ENCODE measurements at regions not wholly inside any gene's neighbourhood (a gene's known extent, or its start where the extent isn't known, plus 50 kb on each side); places are given as distances from the start of the nearest gene placed in this dataset.

DNA sequence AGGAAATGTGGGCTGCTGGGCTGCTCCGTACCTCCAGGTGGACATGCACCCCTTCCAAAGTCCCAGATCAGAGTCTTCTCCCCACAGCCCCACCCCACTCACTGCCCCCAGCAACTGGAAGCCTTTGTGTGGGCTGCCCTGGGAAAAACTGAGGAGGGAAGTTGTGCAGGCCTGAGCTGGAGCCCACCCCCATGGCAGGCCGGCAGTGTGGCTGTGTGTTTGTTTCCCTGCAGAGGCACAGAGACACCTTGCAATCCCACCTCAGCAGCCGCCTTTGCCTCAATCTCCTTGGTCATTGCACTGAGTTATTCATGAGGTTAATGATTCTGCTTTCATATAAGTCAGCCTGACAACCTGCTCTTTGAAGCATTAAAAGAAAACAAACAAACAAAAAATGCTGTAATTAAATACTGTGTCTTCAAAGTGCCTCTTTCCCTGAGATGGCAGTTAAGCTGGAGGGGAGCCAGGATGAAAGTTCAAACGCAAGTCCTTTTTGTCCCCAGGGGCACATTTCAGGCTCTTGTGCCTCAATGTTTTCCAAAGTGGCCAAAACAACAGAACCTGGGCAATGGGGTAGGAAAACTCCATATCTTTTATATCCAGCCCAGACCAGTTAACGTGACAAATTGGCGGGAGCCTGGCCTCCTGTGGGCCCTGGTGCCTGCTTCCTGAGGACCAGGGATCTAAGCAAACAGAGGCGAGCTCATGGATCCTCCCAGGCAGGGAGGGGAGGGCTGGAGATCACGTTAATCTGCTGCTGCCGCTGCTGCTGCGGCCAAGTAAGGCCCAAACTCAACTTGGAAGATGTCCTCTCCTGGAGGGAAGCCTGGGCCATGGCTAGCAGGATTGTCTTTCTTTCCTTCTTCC, 51.9 kb upstream of the TSPAN11 start:
- no peak for DNase-seq (ENCODE audit: low read depth in 2 of 2)

DNA sequence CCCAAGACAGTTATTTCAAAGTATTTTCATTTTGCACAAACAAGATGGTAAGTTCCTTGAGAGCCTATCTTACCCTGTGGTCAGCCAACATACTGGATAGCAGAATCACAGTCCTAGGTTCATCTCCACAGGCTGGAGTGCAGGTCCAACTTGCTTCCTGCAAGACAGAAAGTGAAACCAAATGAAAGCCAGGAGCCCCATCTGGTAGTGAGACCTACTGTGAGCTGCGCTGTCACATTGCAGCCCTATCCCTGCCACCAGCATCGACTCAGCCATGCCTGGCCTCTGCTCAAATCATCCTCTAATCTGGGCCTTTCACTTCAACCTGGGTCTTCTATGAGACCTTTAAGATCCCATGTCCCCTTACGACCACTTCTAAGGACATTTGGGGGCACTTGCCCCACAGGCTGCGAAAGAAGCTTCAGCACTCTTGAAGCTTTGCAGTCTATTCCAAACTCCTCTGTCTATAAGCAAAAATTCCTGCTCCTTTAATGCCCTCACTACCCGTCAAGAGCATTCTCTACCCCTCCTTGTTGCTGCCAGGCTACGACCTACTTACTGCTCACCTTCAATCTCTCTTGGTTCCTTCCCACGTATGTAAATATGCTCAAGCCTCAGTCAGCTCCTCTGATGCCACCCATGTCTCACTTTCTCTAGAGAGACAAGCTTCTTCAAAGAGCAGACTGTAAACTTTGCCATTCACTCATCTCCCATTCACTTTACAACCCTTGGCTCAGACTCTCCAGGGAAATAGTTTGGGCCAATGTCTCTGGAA, 55.9 kb upstream of the TSPAN11 start:
- DNase-seq (ENCODE audit: low read depth in 2 of 2), result no peak

DNA sequence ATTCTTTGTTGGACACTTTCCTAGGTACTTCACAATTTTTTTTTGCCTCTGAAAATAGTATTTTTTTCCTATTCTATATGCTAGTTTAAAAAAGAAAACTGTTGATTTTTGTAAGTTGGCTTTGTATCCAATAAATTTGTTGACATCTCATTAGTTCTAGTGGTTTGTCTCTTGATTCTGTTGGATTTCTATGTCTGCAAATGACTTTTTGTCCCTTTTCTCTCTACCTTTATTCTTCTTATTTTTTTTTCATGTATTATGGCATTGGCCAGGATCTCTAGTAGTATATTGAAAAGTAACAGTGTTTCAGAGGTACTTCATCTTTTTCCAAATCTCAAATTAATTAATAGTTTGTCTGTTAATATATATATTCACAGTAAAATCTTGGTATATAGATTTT, 59.1 kb upstream of the TSPAN11 start:
- no peak for DNase-seq (ENCODE audit: low read depth in 2 of 2)

DNA sequence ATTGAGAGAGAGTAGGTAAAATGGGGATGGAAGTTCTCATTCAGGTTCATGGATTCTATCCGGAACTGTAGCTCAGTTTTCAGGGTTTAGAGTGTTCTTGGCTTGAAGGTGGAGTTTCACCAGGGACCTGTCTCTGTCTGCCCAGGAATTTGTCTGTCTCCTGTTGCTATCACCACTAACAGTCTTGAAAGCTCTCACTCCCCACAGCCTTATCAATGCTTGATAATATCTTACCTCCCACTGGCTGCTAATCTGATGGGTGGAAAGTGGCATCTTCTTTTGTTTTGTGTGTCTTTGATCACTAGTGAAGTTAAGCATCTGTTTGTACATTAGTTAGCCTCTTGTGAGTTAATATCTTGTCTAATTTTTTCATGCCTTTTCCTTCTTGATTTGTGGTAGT, 60.3 kb upstream of the TSPAN11 start:
- DNase-seq (ENCODE audit: low read depth in 2 of 2), result no peak

DNA sequence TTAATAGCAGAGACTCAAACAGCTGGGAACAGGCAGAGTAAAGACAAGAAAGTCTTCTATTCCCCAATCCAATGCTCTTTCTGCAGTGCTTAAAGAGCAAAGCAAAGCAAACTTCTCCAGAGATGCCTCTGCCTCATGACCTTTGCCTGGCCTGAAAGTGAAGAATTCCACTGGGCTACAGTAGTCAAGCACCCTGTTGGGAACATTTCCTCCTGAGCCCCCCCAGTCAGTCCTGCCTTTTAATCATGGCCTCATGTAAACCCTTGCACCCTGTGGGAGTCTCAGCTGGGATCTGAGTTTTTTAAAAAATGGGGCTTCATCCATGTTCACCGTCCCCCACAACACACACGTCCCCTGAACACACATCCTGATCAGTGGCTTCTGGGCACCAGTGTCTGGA, 62.7 kb upstream of the TSPAN11 start:
- DNase-seq (ENCODE audit: low read depth in 2 of 2), result no peak

DNA sequence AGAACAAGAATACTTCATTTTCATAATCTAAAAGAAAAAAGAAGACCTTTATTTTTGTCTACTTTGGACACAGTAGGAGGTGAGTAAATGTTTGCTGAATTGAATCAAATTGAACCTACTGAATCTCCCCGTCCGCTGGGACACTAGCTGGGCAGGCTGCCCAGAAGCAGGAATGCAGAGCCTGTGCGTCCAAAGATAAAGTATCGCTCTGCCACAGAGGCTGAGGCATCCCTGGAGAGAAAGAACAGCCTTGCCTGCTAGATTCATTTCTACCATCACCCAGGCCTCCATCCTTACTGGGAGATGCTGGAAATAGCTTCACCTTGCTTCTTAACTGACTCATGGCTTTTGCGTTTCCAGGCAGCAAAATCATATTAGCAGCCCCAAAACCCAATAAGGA, 64.1 kb upstream of the TSPAN11 start:
- DNase-seq (ENCODE audit: low read depth in 2 of 2), result no peak

DNA sequence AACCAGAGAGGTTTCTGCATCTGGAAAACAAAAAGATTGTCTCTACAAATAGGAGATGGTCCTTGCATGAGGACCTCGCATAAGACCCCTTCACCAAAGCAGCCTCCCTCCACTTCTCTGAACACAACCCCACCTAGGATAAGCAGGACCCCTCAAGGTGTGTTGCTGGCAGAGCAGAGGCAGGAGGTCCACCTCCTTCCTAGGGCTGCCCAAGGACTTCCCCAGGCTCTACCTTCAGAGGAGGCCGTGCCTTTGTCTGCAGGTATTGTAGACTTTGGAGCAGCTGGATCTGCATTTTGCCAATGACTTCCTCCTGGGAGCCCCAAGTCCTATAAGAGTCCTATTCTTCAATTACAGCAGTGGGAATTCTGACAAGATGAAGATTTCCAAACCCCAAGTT, 67.3 kb upstream of the TSPAN11 start:
- no peak for DNase-seq (ENCODE audit: low read depth in 2 of 2)

DNA sequence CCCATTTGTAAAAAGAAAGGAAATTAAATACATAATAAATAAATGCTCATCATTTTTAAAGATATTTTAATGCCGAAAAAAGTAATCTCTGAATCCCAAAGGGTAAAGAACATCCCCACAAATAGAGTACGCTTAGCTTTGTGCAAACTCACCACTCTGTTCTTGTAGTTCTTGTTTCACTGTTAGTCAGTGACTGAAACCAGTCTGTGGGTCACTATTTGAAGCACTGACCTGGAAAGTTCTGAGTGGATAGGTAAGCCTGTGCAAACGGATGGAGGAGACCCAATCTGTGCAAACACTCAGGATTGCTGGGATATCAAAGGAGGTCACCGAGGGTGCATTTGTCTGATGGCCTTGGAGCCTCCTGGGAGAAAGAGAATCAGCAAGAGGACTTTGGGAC, 68.1 kb upstream of the TSPAN11 start:
- DNase-seq (ENCODE audit: low read depth in 2 of 2), result no peak

DNA sequence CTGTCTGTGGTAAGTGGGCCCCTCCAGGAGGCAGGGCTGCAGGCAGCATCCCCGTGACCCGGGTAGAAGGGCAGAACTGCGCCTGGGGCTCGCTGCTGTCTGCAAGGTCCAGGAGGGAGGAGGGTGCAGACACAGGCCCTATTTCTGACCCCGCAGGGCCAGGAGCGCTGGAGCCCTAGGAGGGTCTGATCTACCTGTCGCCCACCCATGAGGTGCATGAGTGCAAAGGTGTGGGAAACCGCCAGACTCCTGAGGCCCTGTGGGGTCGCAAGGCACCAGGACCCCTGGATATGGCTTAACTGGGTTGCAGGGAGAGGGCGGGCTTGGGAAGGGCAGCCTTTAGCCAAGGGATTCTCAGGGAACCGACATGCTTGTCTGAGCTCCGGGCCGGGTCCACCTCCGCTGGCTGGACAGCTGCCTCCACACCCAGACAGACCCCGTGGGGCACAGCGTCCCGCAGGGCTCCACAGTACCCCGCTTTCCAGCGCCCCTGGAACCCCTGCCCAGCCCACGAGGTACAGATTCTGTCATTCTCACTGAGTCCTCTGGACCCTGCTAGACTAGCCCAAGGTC, 72.9 kb upstream of the TSPAN11 start:
- no peak for DNase-seq (ENCODE audit: low read depth in 2 of 2)

DNA sequence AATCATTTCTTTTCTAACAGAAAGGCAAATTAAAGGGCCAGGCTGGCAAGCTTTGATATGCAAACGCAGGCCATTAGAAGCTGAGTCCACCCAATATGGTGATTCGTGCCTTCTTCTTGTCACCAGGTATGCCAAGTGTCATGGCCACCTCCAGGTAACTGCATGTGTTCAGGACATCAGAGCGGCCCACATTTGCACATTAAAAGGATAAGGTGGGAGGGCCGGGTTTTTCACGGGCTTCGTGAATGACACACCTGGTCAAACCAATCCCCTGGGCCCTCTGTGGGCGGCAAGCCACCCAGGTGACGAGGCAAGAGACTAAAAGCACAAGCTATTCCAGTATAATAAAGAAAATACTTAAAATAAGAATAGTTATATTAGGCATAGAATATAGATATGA, 75.9 kb upstream of the TSPAN11 start:
- no peak for DNase-seq (ENCODE audit: low read depth in 2 of 2)

DNA sequence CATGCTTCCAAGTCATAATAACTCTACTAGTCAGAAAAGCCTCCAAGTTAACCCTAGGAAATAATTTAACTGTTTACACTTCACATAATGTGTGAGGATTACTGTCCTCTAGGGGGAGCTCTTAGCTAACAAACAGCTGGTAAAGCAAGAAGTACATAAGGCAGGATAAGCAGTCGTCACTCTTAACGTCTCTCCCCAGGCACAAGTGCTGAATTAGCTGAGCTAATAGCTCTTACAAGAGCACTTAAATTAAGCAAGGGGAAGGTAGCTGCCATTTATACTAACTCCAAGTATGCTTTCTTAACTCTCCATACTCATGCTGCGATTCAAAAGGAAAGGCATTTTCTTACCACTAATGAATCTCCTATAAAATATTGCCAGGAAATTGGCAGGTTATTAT, 79.3 kb upstream of the TSPAN11 start:
- DNase-seq (ENCODE audit: low read depth in 2 of 2), result no peak

DNA sequence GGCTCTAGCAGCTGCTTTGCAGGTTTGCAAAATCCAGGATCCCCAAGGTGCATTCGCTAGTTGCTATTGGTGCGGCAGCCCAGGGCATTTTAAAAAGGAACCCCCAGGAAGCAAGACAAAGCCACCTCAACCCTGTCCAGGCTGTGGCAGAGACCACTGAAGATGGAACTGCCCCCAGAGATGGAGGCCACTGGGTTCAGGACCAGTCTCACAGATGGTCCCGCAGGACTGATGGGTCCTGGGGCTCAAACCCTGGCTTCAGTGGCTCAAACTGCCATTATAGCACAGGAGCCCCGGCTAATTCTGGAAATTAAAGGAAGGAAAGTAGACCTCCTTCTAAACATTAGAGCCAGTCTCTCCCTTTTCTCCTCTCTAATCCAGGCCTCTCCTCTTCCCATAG, 79.8 kb upstream of the TSPAN11 start:
- no peak for DNase-seq (ENCODE audit: low read depth in 2 of 2)

DNA sequence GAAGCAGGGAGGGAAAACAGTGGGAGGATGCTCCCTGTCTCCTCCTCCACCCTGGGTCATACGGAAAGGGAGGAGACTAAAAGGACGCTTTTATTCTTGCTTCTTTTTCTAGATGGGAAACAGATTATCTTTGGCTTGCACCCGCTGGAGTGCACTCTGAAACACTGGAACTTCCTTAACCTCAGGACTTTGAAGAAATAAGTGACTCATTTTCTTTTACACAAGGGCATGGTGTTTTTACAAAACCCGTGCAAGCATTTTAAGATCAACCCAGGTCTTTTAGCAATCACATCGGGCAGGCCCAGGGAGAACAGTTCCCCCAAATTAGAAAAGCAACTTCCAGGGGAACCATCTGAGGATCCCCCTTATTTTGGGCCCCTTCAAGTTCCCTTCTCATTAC, 80.9 kb upstream of the TSPAN11 start:
- no peak for DNase-seq (ENCODE audit: low read depth in 2 of 2)

DNA sequence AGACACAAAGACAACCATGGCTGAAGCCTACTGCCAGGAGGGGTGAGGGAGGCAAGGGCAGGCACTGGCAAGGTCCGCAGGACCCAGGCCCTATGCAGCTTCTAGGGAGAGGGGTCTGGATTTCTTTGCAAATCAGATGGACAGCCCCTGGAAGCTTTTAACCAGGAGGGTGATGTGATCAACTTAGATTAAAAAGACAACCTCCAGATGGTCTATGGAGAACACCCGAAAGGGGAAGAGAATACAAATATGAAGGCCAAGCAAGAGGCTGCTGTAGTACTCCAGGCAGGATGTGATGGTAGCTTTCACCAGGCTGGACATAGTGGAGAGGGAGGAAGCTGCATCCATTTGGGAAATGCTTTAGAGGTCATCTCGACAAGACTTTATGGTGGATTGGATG, 83.3 kb upstream of the TSPAN11 start:
- DNase-seq (ENCODE audit: low read depth in 2 of 2), result no peak

DNA sequence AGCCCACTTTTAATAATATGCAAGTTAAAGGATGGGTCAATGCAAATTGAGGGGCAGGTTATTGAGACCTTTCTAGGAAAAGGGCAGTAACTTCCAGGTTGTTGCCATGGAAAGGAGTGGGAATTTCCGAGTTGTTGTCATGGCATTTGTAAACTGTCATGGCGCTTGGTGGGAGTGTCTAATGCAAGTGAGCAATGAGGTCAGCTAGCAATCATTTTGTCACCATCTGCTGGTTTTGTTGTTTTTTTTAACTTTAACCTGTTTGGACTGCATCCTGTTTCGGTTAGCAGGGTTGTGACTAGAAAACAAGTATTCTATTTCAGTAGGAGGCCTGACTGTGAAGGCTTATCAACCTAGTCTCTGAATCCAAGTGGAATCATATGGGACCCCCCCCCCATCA, 85.8 kb upstream of the TSPAN11 start:
- DNase-seq (ENCODE audit: low read depth in 2 of 2), result no peak

DNA sequence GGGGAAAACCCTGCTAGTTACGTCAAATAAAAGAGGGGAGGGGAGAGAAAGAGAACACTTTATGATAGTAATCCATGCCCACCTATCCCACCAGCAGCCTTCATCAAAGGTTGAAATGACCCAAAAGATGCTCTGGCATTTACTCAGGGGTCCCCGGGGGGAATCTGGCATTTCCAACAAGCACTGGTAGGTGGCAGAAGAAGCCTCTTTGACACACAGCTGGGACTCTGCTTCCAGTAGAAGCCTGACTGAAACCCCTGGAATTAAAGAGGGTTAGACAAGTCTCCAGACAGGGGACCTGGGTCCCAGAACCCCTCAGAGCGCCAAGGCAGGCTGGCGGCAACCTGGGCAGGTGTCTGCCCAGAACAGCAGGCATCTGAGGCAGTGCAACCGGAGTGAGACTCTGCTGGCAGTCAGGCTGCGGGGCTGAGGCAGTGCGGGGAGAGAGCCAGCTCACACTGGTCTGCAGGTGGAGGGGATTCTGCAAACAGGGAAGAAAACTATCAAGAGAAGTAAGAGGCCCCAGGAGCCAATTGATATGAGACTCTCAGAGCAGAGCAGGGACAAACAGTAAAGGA, 85.0 kb upstream of the CAPRIN2 start:
- no peak for DNase-seq (ENCODE audit: low read depth in 2 of 2)

DNA sequence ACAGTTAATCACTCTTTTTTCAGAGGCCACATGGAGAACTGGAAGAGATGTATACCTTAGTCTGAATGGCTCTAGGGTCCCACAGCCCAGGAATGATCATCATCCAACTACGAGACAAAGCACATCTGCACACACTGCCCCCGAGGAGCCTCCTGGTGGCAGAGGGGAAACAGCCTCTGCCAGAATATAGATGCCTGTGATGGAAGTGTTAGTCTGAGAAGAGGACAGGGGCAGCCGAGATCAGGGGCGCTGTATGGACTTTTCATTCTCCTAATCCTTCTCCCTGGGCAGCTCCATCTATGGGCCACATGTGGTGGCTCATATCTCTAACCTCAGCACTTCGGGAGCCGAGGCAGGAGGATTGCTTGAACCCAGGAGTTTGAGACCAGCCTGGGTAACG, 82.8 kb upstream of the CAPRIN2 start:
- DNase-seq (ENCODE audit: low read depth in 2 of 2), result no peak

DNA sequence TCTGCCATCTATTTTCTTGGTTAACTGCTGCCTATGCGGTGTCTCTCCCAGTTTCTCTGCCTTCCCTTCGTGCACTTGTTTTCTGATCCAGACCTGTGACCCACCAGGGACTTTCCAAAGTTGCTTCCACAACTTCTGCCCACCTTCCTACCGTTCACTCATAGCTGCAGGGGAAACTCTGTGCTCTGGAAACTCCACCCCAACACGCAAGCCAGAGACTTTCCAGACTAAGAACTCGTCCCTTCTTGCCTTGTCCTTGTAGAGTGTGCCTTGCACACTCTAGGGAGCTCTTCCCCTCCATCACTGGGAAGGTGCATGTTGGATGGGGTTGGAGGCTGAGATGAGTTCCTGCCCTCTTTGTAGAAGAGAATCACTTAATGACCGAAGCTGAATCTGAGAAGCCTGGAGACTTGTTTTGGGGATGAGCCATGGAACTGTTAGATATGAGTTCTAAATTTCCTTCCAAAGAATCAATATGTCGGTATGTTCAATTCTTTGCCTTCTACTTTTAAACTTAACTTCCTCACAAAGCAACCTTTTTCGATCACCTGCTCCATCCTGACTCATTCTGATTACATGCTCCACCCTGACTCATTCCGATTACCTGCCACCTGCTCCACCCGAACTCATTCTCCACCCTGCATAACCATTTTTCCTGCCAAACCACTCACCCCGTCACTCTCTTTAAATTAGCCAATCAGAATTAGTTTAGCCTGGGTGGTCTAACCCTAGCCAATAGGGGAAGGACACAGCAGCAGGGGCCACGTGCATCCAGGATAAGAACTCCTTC, 82.1 kb upstream of the CAPRIN2 start:
- DNase-seq (ENCODE audit: low read depth in 2 of 2), result no peak

DNA sequence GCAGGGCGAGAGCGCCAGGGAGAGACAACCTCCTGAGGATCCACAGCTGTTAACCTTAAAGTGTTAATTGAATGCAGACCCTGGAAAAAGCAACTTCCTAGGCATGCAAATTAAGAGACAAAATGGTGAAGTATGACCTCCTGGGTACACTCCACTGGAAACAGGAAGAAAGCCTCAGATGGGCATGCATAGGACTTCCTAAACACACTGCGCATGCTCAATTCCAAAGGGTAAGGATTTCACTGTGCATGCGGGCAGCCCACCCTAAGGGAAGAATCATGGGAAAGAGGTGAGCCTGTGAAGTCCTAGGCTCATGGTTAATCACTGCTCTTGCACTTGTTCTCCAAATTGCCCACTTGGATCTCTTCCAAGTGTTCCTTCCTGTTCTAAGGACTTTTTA, 80.5 kb upstream of the CAPRIN2 start:
- DNase-seq (ENCODE audit: low read depth in 2 of 2), result no peak

DNA sequence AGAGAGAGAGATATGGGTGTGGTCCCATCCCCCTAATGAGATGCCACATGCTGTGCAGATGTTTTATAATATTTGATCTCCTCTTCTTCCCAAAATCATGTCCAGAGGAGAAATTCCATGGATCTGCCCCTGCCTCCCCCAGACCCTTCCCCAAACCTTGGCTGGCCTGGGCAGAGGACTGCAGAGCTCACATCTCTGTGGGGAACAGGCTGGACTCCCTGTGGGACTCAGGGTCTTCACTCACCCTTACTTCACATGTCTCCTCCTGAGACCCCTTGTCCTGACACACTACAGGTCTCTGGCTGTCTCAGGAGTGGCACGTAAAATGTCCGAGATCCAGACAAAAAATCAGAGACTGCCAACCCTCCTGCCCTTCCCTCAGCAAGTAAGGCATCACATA, 76.0 kb upstream of the CAPRIN2 start:
- no peak for DNase-seq (ENCODE audit: low read depth in 2 of 2)

DNA sequence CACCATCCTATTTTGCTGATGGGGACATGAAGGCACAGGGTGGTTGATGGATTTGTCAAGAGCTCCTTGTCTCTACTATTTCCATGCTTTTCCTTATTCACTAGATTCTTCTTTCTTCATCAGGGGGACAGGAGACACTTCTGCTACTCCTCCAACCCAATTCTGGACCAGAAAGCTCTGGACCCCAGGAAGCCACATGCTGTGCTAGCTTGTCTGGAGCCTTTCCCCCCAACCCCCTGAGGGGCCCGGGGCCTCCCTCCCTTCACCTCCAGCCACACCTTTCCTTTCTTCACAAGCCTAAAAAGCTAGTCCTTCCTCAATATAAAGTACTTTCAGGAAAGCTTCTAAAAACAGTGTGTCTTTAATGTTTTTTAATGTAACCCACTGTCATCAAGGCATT, 75.1 kb upstream of the CAPRIN2 start:
- no peak for DNase-seq (ENCODE audit: low read depth in 2 of 2)

DNA sequence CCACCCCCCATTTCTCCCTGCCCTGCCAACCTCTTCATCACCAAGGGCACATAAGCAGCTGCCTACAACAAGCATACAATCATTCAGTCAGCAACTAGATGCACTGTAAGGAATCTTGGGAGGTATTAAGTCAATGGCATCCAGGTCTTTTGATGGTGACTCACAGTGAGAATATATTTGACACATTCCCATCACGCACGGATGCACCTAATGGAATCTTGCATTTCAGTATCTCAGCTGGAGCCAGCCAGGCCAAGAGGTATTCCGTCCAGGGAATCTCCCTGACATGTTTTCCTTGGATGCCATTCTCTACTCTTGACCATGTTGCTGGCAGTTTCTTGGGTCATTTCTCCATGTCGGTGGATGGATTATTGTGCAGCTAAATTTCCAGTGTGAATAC, 73.9 kb upstream of the CAPRIN2 start:
- no peak for DNase-seq (ENCODE audit: low read depth in 2 of 2)
